ENCODE measurements at regions not wholly inside any gene's neighbourhood (a gene's known extent, or its start where the extent isn't known, plus 50 kb on each side); places are given as distances from the start of the nearest gene placed in this dataset.
A peak's percentile ranks its signal among the peaks of the same experiment; 100 is the strongest.

DNA sequence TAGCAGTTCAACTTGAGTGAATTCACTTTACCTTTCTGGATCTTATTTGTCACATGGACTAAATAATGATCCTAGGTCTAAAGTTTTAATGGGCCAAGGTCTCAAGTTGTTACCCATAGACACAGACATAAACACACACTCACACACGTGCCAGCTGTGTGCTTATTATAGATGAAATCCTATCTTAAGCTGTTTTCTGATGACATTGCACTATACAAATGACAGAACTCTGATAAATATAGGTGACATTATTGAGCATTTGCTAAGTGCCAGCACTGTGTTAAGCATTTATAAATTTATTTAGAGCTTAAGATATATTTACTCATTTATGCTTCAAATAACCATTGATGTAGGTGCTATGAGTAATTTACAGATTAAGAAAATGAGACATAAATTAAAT lies 474.4 kb upstream of the NR5A2 start:
- Histone ChIP-seq H3K4me3 (no peak overlapping the region), H3K36me3 (ENCODE audit: control insufficient read depth in 4 of 4, insufficient read depth in 4 of 4, low read length in 4 of 4) (no peaks in the 10 kb centered on the region), H3K9ac (ENCODE audit: insufficient read depth in 1 of 2, low read length in 2 of 2) (no peak overlapping the region), H3K4me1 (ENCODE audit: control insufficient read depth in 5 of 5, insufficient read depth in 5 of 5, low read length in 5 of 5) (peaks cover 0 to 3% (median 0%) of the 10 kb centered on the region in 5 donors), H3K27ac (ENCODE audit: low read depth in 1 of 2, low read length in 1 of 2) (no peak overlapping the region), H3K27me3 (ENCODE audit: control insufficient read depth in 3 of 3, insufficient read depth in 3 of 3, low read length in 2 of 3) (no peaks in the 10 kb centered on the region), H3K9me3 (ENCODE audit: control insufficient read depth in 4 of 4, insufficient read depth in 3 of 4, low read length in 3 of 4) (no peaks in the 10 kb centered on the region)
- DNase-seq (no peak), ATAC-seq (ENCODE audit: insufficient read depth, low FRiP score) (no peak)
- TF ChIP-seq, protein P1, sequence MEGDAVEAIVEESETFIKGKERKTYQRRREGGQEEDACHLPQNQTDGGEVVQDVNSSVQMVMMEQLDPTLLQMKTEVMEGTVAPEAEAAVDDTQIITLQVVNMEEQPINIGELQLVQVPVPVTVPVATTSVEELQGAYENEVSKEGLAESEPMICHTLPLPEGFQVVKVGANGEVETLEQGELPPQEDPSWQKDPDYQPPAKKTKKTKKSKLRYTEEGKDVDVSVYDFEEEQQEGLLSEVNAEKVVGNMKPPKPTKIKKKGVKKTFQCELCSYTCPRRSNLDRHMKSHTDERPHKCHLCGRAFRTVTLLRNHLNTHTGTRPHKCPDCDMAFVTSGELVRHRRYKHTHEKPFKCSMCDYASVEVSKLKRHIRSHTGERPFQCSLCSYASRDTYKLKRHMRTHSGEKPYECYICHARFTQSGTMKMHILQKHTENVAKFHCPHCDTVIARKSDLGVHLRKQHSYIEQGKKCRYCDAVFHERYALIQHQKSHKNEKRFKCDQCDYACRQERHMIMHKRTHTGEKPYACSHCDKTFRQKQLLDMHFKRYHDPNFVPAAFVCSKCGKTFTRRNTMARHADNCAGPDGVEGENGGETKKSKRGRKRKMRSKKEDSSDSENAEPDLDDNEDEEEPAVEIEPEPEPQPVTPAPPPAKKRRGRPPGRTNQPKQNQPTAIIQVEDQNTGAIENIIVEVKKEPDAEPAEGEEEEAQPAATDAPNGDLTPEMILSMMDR (IDR thresholded peaks at IDR 0.05; ENCODE audit: control extremely low read depth, extremely low read depth) = no peak
- WGBS, 2 donors = 77 to 83% methylated on average over 1 of the region's 1 CpG

DNA sequence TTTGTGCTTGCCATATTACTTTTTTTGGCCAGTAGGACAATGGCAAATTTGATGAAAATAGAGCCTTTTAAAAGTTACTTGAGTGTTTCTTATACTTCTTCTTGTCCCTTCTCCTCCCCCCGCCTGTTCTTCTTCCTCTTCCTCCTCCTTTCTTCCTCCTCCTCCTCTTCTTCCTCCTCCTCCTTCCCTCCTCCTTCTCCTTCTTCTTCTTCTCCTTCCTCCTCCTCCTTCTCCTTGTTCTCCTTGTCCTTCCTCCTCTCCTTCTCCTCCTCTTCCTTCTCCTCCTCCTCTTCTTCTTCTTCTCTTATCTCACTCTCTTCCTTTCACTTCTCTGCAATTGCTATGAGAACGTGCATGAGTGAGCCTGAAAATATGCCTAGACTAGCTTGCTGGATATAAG lies 466.2 kb upstream of the NR5A2 start:
- TF ChIP-seq, protein P1 (IDR thresholded peaks at IDR 0.05; ENCODE audit: control extremely low read depth, extremely low read depth) = no peak
- no peaks in the 10 kb centered on the region for H3K36me3 ChIP-seq (ENCODE audit: control insufficient read depth in 4 of 4, insufficient read depth in 4 of 4, low read length in 4 of 4)
- H3K4me3 ChIP-seq = no peak overlapping the region
- ATAC-seq (ENCODE audit: insufficient read depth, low FRiP score) = no peak
- H3K9me3 ChIP-seq (ENCODE audit: control insufficient read depth in 4 of 4, insufficient read depth in 3 of 4, low read length in 3 of 4) = no peaks in the 10 kb centered on the region
- 56 to 62% methylated on average over 2 of the region's 2 CpGs for WGBS, 2 donors
- H3K27me3 ChIP-seq (ENCODE audit: control insufficient read depth in 3 of 3, insufficient read depth in 3 of 3, low read length in 2 of 3) = no peaks in the 10 kb centered on the region
- H3K4me1 ChIP-seq (ENCODE audit: control insufficient read depth in 5 of 5, insufficient read depth in 5 of 5, low read length in 5 of 5) = no peaks in the 10 kb centered on the region
- no peak overlapping the region for H3K9ac ChIP-seq (ENCODE audit: insufficient read depth in 1 of 2, low read length in 2 of 2)
- no peak overlapping the region for H3K27ac ChIP-seq (ENCODE audit: low read depth in 1 of 2, low read length in 1 of 2)
- no peak for DNase-seq

DNA sequence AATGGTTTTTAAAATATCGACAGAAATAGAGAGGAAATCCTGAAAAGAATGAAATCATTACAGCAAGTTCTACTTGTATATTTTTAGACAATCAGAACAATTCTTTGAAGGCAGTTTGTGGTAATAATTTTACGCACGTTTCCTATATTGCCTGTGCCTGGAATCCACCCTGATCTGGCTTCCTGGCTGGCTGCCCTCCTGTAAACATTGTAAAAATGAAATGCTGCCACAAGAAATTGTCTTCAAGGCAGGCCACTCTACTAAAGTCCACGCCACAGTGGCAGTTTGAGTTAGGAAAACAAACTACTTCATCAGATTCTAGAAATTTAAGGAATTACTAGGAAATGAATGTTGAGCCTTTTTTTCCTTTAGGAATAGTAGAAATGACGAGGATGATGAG lies 454.5 kb upstream of the NR5A2 start:
- Histone ChIP-seq H3K9me3 (ENCODE audit: control insufficient read depth in 4 of 4, insufficient read depth in 3 of 4, low read length in 3 of 4) (no peaks in the 10 kb centered on the region), H3K9ac (ENCODE audit: insufficient read depth in 1 of 2, low read length in 2 of 2) (no peak overlapping the region), H3K27ac (ENCODE audit: low read depth in 1 of 2, low read length in 1 of 2) (no peak overlapping the region), H3K36me3 (ENCODE audit: control insufficient read depth in 4 of 4, insufficient read depth in 4 of 4, low read length in 4 of 4) (no peaks in the 10 kb centered on the region), H3K4me3 (no peak overlapping the region), H3K4me1 (ENCODE audit: control insufficient read depth in 5 of 5, insufficient read depth in 5 of 5, low read length in 5 of 5) (no peaks in the 10 kb centered on the region), H3K27me3 (ENCODE audit: control insufficient read depth in 3 of 3, insufficient read depth in 3 of 3, low read length in 2 of 3) (no peaks in the 10 kb centered on the region)
- TF ChIP-seq, protein P1 (IDR thresholded peaks at IDR 0.05; ENCODE audit: control extremely low read depth, extremely low read depth) = no peak
- DNase-seq (peak; percentile 24 to 55 (median 34)), ATAC-seq (ENCODE audit: insufficient read depth, low FRiP score) (no peak)
- WGBS, 2 donors = 20 to 27% methylated on average over 5 of the region's 5 CpGs

DNA sequence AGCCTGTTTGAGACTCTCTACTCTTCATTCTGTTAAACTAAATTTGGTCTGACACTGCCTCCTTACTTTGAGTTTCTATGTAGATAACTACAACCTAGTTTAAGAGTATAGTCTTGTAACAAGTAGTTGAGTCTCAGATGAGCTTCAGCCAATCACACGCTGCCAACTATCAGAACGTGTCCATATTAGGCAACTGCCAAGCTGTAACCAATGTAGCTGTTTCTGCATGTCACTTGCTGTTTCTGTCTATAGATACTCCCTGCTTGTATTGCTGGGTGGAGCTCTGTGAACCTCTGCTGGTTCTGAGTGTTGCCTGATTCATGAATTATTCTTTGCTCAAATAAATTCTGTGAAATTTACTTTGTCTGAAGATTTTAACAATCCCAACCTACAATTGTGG lies 452.6 kb upstream of the NR5A2 start:
- 82% methylated on average over 2 of the region's 2 CpGs for WGBS, 2 donors
- no peaks in the 10 kb centered on the region for H3K4me1 ChIP-seq (ENCODE audit: control insufficient read depth in 5 of 5, insufficient read depth in 5 of 5, low read length in 5 of 5)
- DNase-seq (no peak), ATAC-seq (ENCODE audit: insufficient read depth, low FRiP score) (no peak)
- no peak overlapping the region for H3K9ac ChIP-seq (ENCODE audit: insufficient read depth in 1 of 2, low read length in 2 of 2)
- H3K4me3 ChIP-seq = no peak overlapping the region
- no peaks in the 10 kb centered on the region for H3K36me3 ChIP-seq (ENCODE audit: control insufficient read depth in 4 of 4, insufficient read depth in 4 of 4, low read length in 4 of 4)
- TF ChIP-seq, protein P1 (IDR thresholded peaks at IDR 0.05; ENCODE audit: control extremely low read depth, extremely low read depth) = no peak
- H3K27me3 ChIP-seq (ENCODE audit: control insufficient read depth in 3 of 3, insufficient read depth in 3 of 3, low read length in 2 of 3) = no peaks in the 10 kb centered on the region
- no peak overlapping the region for H3K27ac ChIP-seq (ENCODE audit: low read depth in 1 of 2, low read length in 1 of 2)
- H3K9me3 ChIP-seq (ENCODE audit: control insufficient read depth in 4 of 4, insufficient read depth in 3 of 4, low read length in 3 of 4) = no peaks in the 10 kb centered on the region

All from lung (tissue), 11 donors.